PC-3 (cell line): ENCODE measurements at regions not wholly inside any gene's neighbourhood (a gene's known extent, or its start where the extent isn't known, plus 50 kb on each side); places are given as distances from the start of the nearest gene placed in this dataset.

Experiments used
- ATAC-seq: fragments of 200-7000 bp; cut with Tn5 transposase; 2 replicates; pipeline ENCODE4 v1.9.1; 2020; ENCODE audit warnings: mild to moderate bottlenecking, moderate library complexity
- BruUV-seq: library from RNA; stranded (reverse); fragments of 400-500 nt; replicated peaks from 2 replicates; lab custom pipeline; 2021; lab: Mats Ljungman, UMichigan
- CTCF ChIA-PET: fragments of 300-600 bp; sonication (Branson Sonifier 250); formaldehyde crosslinking; loops from one replicate; lab custom pipeline; 2022; ENCODE audit warnings: antibody characterized with exemption; lab: Charles Lee
- POLR2A ChIA-PET: fragments of 300-600 bp; sonication (Branson Sonifier 250); formaldehyde crosslinking; loops from one replicate; lab custom pipeline; 2022; ENCODE audit warnings: antibody characterized with exemption; ENCODE audit not compliant: unreplicated experiment; lab: Charles Lee
- DNase-seq: peaks from one replicate; pipeline ENCODE4 v3.0.0-alpha.2; 2015
- H2AFZ ChIP-seq: fragments of 300-600 bp; sonication (generic); 2 replicates; pipeline ENCODE4 v1.6.0; 2016; ENCODE audit warnings: antibody characterized with exemption, low read length
- H3F3A ChIP-seq: fragments of 300-600 bp; sonication (generic); one replicate; pipeline ENCODE4 v1.6.0; 2017; ENCODE audit warnings: antibody characterized with exemption, low read length, control low read depth, mild to moderate bottlenecking; ENCODE audit not compliant: unreplicated experiment
- H3K27ac ChIP-seq: fragments of 300-600 bp; sonication (generic); 2 replicates; pipeline ENCODE4 v1.5.1; 2016; ENCODE audit warnings: mild to moderate bottlenecking, low read length
- H3K27me3 ChIP-seq: fragments of 300-600 bp; sonication (generic); 2 replicates; pipeline ENCODE4 v1.6.1; 2016; ENCODE audit warnings: low read length, mixed read lengths
- H3K36me3 ChIP-seq: fragments of 300-600 bp; sonication (generic); 2 replicates; pipeline ENCODE4 v1.6.1; 2016; ENCODE audit warnings: low read depth, mixed run types, low read length, mixed read lengths
- H3K4me1 ChIP-seq: fragments of 300-600 bp; sonication (generic); 2 replicates; pipeline ENCODE4 v1.5.1; 2016; ENCODE audit warnings: low read length; ENCODE audit not compliant: insufficient read depth
- H3K4me2 ChIP-seq: fragments of 300-600 bp; sonication (generic); 2 replicates; pipeline ENCODE4 v1.6.0; 2016; ENCODE audit warnings: low read length
- H3K4me3 ChIP-seq: fragments of 300-600 bp; sonication (generic); 2 replicates; pipeline ENCODE4 v1.5.1; 2016; ENCODE audit warnings: mild to moderate bottlenecking, low read length, mixed read lengths
- H3K79me2 ChIP-seq: fragments of 300-600 bp; sonication (generic); 2 replicates; pipeline ENCODE4 v1.6.1; 2017; ENCODE audit warnings: low read length, mixed read lengths
- H3K9ac ChIP-seq: fragments of 300-600 bp; sonication (generic); 2 replicates; pipeline ENCODE4 v1.6.0; 2016; ENCODE audit warnings: mild to moderate bottlenecking, low read length
- H3K9me2 ChIP-seq: fragments of 300-600 bp; sonication (generic); replicated peaks from 2 replicates; pipeline ENCODE4 v1.6.1; 2016; ENCODE audit warnings: mixed run types, low read length, mixed read lengths
- H3K9me3 ChIP-seq: fragments of 300-600 bp; sonication (generic); 2 replicates; pipeline ENCODE4 v1.6.1; 2016; ENCODE audit warnings: low read length, mixed read lengths
- H4K20me1 ChIP-seq: fragments of 300-600 bp; sonication (generic); 2 replicates; pipeline ENCODE4 v1.6.1; 2016; ENCODE audit warnings: low read length, mixed read lengths
- CTCF ChIP-seq: fragments of 300-600 bp; sonication (generic); conservative IDR thresholded peaks from 2 replicates; pipeline ENCODE4 v1.5.1; 2017; ENCODE audit warnings: antibody characterized with exemption, low read depth, mild to moderate bottlenecking, low read length
- EZH2 ChIP-seq: fragments of 300-600 bp; sonication (generic); IDR thresholded peaks from one replicate; pipeline ENCODE4 v1.6.1; 2017; ENCODE audit warnings: antibody characterized with exemption, mild to moderate bottlenecking, low read length; ENCODE audit not compliant: unreplicated experiment
- EZH2phosphoT487 ChIP-seq: fragments of 300-600 bp; sonication (generic); IDR thresholded peaks from 2 replicates; pipeline ENCODE4 v1.6.1; 2018; ENCODE audit warnings: mild to moderate bottlenecking, antibody characterized with exemption, low read length, borderline replicate concordance
- intact Hi-C: fragments of 100-400 bp; cut with micrococcal nuclease; formaldehyde crosslinking; loops from 2 replicates; pipeline ENCODE4 v1.9.0; 2023

GRCh38 chr4:29559286-29559685 is 1160.9 kb upstream of the PCDH7 start:
- Histone ChIP-seq H3K4me1 (peaks cover 8% of the 10 kb centered on the region), H3K4me2 (no peak overlapping the region), H4K20me1 (no peaks in the 10 kb centered on the region), H3K36me3 (no peaks in the 10 kb centered on the region), H2AFZ (no peak overlapping the region), H3K9ac (no peak overlapping the region), H3F3A (no peaks in the 10 kb centered on the region), H3K4me3 (no peak overlapping the region), H3K9me3 (no peaks in the 10 kb centered on the region), H3K9me2 (no peaks in the 10 kb centered on the region), H3K27me3 (no peaks in the 10 kb centered on the region), H3K79me2 (no peaks in the 10 kb centered on the region), H3K27ac (peak overlapping the region; percentile 38; the same call in 1 of the 2 replicates)
- intact Hi-C loops = no loop called here
- CTCF ChIA-PET = no interaction called here
- ATAC-seq (peak; percentile 53), DNase-seq (no peak)
- TF ChIP-seq CTCF = no peak
- TF ChIP-seq EZH2 = no peak
- TF ChIP-seq EZH2phosphoT487 = no peak
- POLR2A ChIA-PET = no interaction called here
- no TSS peak for BruUV-seq

GRCh38 chr4:29560452-29560851 is 1159.7 kb upstream of the PCDH7 start:
- Histone ChIP-seq H3K9me3 (no peaks in the 10 kb centered on the region), H3K27ac (no peak overlapping the region), H4K20me1 (no peaks in the 10 kb centered on the region), H3K4me3 (no peak overlapping the region), H3K79me2 (no peaks in the 10 kb centered on the region), H3K4me1 (peaks cover 8% of the 10 kb centered on the region; the same call in 1 of the 2 replicates), H2AFZ (no peak overlapping the region), H3K9ac (no peak overlapping the region), H3K27me3 (no peaks in the 10 kb centered on the region), H3K4me2 (no peak overlapping the region), H3F3A (no peaks in the 10 kb centered on the region), H3K36me3 (no peaks in the 10 kb centered on the region), H3K9me2 (no peaks in the 10 kb centered on the region)
- TF ChIP-seq EZH2 (no peak), EZH2phosphoT487 (no peak), CTCF (no peak)
- ATAC-seq (no peak), DNase-seq (no peak)
- POLR2A ChIA-PET = no interaction called here
- no TSS peak for BruUV-seq
- CTCF ChIA-PET = no interaction called here
- intact Hi-C loops = no loop called here

- Histone ChIP-seq H2AFZ (no peak overlapping the region), H3K4me3 (no peak overlapping the region), H4K20me1 (no peaks in the 10 kb centered on the region), H3K9me3 (no peaks in the 10 kb centered on the region), H3K9me2 (no peaks in the 10 kb centered on the region), H3K36me3 (no peaks in the 10 kb centered on the region), H3K27ac (no peak overlapping the region), H3K27me3 (no peaks in the 10 kb centered on the region), H3F3A (no peaks in the 10 kb centered on the region), H3K9ac (no peak overlapping the region), H3K79me2 (no peaks in the 10 kb centered on the region), H3K4me1 (no peaks in the 10 kb centered on the region), H3K4me2 (no peak overlapping the region)
- ATAC-seq = no peak
- BruUV-seq = no TSS peak
- ChIA-PET CTCF (no interaction called here), POLR2A (no interaction called here)
- TF ChIP-seq EZH2 (no peak), EZH2phosphoT487 (no peak), CTCF (no peak)
- DNase-seq = no peak
- intact Hi-C loops = no loop called here
Measured at GRCh38 chr4:29565256-29565655, 1154.9 kb upstream of the PCDH7 start.
